GM21528 (cell line): ENCODE measurements at regions not wholly inside any gene's neighbourhood (a gene's known extent, or its start where the extent isn't known, plus 50 kb on each side); places are given as distances from the start of the nearest gene placed in this dataset.

Experiments used
- ATAC-seq: cut with Tn5 transposase; IDR thresholded peaks from one replicate; pipeline ENCODE4 v1.9.1; 2021; ENCODE audit warnings: mild to moderate bottlenecking, moderate library complexity; ENCODE audit not compliant: unreplicated experiment, low FRiP score

- ATAC-seq, result no peak
Measured at GRCh38 chr5:82858151-82859025, 218.8 kb downstream of the TMEM167A start.

GRCh38 chr5:82855893-82856550, 221.2 kb downstream of the TMEM167A start:
- no peak for ATAC-seq

- ATAC-seq, result no peak
Measured at GRCh38 chr5:82854956-82855355, 222.2 kb downstream of the TMEM167A start.

DNA sequence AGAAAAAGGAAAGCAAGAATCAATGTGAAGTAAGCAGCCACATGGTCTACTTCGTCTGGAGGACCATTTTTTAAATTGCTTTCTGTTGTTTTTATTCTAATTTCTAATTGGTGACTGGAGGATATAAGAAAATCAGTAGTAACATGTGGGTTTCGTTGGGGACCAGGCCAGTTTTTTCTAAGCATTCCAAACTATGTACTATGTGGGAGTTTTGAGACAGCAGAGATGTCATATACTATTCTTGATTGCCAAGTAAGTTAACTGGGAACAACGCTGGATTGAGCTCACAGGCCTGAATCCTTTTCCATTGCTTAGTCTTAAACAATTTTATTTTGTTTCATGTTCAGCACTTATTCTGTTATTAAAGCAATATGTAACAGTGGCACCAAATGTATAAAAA, 225.7 kb downstream of the TMEM167A start:
- no peak for ATAC-seq

- no peak for ATAC-seq
Measured at GRCh38 chr5:82850393-82850792, 226.8 kb downstream of the TMEM167A start.

DNA sequence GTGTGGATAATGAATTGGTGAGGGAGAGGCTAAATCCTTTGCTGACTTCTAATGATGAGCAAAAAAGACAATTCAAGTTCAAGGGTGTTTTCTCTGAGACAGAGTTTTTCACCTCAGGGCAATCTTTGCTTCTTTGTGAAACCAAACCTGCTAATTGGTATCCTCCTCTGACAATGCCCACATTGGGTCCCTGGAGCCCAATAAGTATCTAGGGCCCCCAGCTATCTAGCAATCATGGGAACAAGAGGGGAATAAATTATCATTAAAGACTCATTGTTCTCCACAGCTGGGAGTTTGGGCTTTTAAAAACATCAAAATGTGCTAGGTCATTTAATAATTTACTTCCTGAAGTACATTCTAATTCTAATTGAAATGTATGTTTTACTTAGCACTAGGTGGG, 227.3 kb downstream of the TMEM167A start:
- ATAC-seq, result no peak

DNA sequence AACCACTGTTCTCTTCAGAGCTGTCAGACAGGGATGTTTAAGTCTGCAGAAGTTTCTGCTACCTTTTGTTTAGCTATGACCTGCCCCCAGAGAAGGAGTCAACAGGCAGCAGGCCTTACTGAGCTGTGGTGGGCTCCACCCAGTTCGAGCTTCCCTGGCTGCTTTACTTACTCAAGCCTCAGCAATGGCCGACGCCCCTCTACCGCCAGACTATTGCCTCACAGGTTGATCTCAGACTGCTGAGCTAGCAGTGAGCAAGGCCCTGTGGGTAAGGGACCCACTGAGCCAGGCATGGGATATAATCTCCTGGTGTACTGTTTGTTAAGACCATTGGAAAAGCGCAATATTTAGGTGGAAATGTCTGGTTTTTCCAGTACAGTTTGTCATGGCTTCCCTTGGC, 229.6 kb downstream of the TMEM167A start:
- ATAC-seq, result no peak

- no peak for ATAC-seq
Measured at GRCh38 chr5:82839881-82840280, 237.3 kb downstream of the TMEM167A start.

GRCh38 chr5:82835488-82835887, 241.7 kb downstream of the TMEM167A start:
- ATAC-seq, result no peak

- ATAC-seq, result no peak
Measured at GRCh38 chr5:82834151-82834550, 243.0 kb downstream of the TMEM167A start.

DNA sequence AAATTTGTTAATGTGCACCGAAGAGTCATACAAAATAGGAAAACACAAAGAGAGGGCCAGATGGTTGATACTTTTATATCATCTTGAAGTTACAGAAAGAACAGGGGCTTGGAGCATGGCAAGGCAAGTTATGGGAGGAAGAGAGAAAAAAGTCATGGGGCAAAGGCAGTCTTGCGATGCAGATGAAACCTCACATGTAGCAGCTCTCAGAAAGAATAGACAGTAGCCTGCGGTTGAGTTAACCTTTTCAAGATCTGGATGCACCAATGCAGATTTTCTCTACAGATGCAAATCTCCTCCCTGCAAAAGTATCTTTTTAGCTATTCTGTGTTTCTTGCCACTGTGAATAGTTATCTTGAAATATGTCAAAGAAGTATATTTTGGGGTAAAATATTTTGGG, 243.9 kb downstream of the TMEM167A start:
- no peak for ATAC-seq

DNA sequence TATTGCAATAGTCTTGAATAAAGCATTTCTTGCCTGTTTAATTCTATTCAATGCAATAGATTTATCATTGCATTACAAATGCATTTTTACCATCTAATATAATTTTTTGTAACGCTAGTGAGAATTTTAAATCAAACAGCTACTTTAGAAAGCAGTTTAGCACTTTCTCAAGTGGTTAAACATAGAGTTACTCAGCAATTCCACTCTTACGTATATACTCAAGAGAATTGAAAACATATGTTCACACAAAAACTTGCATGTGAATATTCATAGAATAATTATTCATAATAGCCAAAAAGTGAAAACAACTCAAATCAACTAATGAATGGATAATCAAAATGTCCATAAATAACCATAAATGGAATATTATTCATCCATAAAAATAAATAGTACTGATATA, 244.7 kb downstream of the TMEM167A start:
- no peak for ATAC-seq

DNA sequence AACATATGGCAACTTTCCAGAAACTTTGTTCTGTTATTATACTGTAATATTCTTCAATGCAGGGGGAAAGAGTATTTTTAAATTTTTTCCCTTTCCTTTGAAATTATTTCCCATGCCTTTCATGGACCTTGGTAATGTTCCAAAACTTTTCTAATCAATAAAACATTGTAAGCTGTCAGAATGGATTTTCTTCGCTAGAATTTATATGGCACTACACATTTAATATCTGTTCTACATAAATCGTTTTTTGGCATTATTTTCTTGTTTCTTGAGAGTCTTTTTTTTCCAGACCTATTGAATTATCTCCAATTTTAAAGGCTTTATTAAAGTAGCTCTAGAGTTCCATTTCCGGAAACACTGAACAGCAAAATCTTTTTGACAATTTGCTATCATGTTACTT, 249.0 kb downstream of the TMEM167A start:
- ATAC-seq, result no peak

DNA sequence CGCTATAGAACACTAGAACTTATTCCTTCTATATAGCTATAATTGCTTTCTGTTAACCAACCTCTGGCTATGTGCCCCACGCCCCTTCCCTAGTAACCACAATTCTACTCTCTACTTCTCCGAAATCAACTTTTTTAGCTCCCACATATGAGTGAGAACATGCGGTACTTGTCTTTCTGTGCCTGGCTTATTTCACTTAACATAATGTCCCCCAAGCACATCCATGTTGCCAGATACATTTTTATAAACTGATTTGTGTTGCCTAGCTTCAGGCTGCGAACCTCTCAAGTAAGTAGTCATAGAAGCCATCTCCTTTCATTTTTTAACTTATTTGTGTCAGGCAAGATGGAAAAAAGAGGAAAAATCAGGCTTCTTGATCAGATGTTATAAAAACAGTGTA, 249.5 kb downstream of the TMEM167A start:
- ATAC-seq, result no peak

- no peak for ATAC-seq
Measured at GRCh38 chr5:82822634-82822927, 254.6 kb downstream of the TMEM167A start.

DNA sequence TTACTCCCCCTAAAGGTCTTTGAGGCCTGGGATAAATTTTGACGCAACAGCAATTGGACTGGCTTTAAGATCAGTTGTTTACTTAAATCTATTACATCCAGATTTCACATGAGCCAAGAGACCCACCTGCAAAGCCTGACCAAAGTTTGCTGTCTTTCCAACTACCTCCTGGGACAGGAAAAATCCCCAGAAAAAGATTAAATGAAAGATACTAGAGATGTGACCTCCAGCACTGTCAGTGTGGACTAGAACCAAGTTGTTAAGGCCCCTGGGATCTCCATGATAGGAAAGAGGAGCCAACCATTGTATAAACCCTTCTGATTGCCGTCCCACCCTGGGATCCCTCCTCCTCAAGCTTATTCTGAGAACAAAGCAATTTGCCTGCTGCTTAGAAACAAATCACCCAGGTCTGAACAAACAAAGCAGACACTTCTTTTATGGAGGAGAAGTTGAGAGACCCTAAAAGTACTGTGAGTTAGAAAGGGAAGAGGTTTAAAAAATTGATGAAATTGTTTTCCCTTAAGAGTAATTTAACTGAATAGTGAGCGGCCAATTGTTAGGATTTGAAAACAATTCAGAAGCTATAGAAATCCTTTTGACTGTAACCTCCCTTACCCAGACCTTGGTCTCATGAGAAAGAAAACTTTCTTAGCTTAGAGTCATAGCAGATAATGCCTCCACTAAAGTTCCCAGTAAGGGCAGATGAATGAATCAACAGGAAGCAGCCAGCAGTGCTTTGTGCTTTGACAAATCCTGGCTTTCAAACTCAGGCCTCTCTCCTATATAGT, 255.2 kb downstream of the TMEM167A start:
- no peak for ATAC-seq

- ATAC-seq, result peak; percentile 87
Measured at GRCh38 chr5:82820961-82821845, 256.0 kb downstream of the TMEM167A start.

GRCh38 chr5:82820188-82820587, 257.0 kb downstream of the TMEM167A start:
- ATAC-seq, result no peak

GRCh38 chr5:82817897-82818676, 259.1 kb downstream of the TMEM167A start:
- no peak for ATAC-seq

- no peak for ATAC-seq
Measured at GRCh38 chr5:82816926-82817325, 260.3 kb downstream of the TMEM167A start.
